Activated T-helper 1 cell treated with Interleukin-2 at 50 U/mL for 16 hours (primary cell): ENCODE measurements at regions not wholly inside any gene's neighbourhood (a gene's known extent, or its start where the extent isn't known, plus 50 kb on each side); places are given as distances from the start of the nearest gene placed in this dataset.

Source experiments
- DNase-seq: peaks from one replicate; pipeline ENCODE4 v3.0.0-alpha.2; 2020; ENCODE audit warnings: low read depth

- DNase-seq = no peak
Measured at GRCh38 chr15:45743426-45744235, 108.8 kb downstream of the SQOR start.

DNA sequence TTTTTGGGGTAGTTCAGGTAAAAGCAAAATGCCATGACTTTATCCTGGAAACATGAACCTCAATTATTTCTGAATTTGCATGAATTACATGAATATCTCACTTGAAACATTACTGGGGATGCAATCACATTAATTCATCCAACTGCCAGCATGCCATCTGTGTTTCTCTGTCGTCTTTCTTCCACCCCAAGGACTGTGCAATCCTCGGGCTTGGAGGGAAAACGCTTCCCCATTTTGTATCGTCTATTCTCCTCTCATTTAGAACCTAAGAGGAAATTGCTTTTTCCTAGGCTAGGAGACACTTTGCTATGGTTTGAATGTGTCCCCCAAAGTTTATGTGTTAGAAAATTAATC, 109.4 kb downstream of the SQOR start:
- DNase-seq = no peak

DNA sequence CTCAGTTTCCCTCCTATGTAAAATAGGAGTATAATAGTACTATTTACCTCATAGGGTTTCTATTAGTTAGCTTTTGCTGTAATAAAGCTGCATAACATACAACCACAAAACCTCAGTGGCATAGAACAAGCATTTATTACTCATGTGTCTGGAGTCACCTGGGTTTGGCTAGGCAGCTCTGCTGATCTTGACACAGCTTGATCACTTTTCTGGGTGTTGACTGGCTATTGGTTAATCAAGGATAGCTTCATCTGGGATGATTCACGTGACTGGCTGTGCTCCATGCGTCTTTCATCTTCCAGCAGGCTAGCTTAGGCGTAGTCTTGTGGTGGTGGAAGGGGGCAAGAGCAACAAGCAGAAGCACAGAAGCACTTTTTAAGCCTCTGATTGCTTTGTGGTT, 112.6 kb downstream of the SQOR start:
- DNase-seq = no peak

DNA sequence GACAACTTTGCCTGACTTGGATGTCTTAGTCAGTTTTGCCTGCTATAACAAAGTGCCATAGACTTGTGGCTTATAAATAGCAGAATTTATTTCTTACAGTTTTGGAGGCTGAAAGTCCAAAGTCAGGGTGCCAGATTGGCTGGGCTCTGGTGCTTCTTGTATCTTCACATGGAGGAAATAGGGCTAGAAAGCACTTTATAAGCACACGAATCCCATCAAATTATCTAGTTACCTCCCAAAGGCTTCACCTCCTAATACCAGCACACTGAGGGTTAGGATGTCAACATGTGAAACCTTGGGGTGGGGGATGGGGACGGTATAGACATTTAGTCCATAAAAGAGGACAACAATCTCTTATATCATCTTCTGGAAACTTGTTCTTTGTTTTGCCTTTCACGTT, 116.8 kb downstream of the SQOR start:
- no peak for DNase-seq

DNA sequence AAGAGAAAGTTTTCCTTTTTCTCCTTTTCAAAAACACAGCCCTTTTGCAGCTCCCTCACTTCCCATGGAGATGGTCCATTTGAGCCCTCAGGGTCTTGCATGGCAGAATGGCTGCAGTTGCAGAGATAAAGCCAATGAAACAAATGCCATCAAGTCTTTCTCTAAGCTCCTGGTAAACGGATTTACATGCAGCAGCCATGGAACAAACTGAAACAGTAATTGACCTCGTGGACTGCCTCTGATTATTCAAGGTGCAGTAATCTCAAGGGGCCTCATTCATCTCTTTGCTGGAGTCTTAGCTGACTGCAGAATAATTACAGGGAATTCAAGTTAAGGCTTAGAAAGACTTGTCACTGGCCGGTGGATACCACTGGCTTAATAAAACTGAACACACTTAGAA, 125.1 kb downstream of the SQOR start:
- no peak for DNase-seq

- no peak for DNase-seq
Measured at GRCh38 chr15:45762726-45763125, 127.9 kb downstream of the SQOR start.

- DNase-seq = no peak
Measured at GRCh38 chr15:45763170-45763869, 128.5 kb downstream of the SQOR start.

DNA sequence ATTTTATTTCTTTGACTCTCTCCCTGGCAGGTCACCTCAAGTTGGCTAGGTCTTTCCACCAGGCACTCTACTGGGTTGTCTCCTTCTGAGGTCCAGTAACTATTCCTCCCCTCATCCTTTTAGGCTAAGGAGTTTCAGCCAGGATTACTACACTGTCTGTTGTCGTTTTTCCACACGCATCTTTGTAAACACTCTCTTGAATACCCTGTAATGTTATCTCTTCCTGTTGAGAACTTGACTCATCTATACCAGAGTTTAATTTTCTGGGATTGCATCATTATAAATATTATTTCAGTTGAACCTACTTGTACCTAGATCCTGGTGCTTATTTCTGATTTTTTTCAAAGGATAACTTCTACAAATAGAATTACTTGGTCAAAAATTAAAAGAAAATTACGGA, 138.3 kb downstream of the SQOR start:
- DNase-seq = no peak

- no peak for DNase-seq
Measured at GRCh38 chr15:45776772-45777171, 141.9 kb downstream of the SQOR start.

GRCh38 chr15:45777781-45778180, 143.0 kb downstream of the SQOR start:
- DNase-seq = no peak

GRCh38 chr15:45780352-45780751, 145.5 kb downstream of the SQOR start:
- DNase-seq = no peak

GRCh38 chr15:45784656-45785055, 149.8 kb downstream of the SQOR start:
- no peak for DNase-seq

DNA sequence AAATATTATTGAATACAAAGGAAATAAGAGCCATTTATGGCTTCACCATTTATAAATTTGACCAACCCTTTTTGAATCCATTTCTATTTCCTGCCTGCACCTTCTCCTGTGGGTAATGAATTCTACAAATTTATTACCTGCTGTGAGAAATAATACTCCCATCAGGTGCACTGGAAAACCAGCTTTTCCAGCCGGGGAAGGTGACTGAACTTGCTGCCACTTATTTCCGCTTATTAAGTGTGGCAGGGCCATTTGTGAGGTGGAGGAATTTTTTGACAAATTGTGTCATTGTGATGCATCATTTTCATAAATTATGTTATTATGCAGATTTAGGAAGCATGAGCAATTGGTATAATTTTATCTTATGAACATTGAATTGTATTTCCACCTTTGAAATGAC, 151.1 kb downstream of the SQOR start:
- no peak for DNase-seq

DNA sequence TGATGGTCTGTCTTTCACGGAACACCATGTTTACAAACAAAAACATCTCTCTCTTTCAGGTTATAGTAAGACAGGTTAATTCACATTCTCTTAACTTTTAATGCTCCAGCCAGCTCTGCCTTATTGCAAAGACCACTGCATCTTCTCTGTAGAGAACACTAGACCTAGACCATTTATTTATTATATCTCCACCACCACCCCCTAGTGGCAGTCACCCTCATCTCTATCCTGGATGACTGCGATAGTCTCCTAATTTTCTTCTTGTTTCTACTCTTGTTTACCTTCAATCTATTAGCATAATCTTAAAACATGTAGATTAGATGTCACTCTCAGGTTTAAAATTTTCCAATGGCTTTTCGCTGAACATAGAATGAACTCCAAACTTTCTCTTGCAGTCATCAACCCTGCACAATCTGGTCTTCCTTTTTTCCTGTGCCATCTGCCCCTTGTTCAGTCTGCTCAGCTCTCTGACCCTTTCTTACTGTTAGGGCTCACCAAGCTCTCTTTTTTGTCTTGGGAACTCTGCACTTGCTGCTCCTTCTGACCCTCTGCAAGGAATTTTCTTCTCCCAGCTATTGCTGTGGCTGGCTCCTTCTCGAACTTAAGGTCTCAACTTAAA, 155.6 kb downstream of the SQOR start:
- no peak for DNase-seq

- DNase-seq = no peak
Measured at GRCh38 chr15:45794304-45794703, 159.5 kb downstream of the SQOR start.

DNA sequence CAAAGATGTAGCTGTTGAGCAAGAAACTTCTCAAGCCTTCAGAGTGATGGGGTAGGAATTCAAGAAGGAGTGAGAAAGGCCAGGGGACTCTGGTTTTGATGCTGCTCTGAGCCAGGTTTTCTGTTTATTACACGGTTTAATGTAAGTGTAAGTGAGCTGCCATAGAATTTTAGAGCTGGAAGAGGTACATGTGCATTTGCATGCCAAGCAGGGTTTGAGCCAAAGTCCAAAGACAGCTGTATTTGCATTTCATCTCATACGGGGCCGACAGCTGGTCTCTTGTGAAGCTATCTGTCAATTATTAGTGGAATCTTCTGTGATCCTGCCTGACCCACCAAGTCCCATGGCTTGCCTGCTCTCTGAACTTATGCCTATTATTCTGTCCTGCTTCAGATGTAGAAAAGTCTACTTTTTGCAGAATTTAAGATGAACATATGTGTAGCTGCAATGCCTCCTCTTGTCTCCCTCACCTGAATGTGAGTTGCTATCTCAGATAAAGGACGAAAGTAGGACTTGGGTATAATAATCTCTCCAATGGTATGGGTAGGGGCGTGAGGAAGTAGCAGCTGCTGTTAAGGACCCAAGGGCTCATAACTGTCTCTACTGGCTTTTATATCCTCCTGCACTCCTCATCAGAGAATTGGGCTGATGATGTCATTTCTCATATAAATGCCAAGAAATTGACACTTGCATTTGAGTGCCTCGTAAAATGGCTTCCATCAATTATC, 160.0 kb downstream of the SQOR start:
- DNase-seq = no peak

DNA sequence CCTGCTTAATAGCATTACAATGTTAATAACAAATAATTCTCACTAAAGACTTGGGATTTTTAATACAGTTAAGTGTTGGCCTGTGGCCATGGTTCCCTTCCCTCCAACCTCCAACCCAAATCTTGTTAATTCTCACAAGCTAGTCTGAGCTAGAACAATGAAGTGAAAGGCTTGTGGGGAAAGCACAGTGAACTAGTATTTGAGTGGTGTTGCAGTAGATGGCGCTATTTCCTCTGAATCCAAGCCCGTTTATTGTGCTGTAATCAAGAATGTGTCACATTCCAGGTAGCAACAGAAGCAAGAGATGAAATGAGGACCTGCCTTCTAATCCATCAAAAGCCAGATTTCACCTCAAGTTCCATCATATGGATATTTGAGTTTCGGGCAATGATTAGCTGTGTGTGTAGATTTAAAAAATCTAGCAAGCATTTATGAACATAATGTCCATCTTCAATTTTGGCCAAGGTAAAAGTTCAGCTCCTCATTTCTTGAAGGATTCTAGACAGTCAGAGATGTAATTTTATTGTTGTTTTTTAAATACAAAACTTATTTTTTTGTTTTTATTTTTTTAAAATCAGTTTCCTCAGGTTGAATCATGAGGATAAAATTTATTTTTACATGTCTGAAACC, 160.7 kb downstream of the SQOR start:
- no peak for DNase-seq

DNA sequence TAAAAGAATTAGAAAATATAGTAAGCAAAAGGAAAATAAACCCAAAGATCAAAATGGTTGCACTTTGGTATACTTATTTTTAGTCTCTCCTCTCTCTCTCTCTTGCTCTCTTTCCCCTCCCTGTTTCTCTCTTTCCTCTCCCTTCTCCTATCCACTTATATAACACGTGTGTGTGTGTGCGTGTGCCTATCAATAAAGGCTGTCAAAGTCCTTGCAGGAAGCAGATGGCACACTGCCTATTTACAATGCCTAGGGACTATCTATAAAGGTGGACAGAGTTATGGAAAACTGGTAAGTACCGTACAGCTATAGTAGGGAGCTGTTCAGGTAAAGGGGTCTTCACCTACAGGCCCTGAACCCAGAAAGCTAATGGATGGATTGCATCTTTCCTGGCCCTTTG, 161.6 kb downstream of the SQOR start:
- DNase-seq = no peak

- no peak for DNase-seq
Measured at GRCh38 chr15:45799508-45799907, 164.7 kb downstream of the SQOR start.

GRCh38 chr15:45801543-45801942, 166.7 kb downstream of the SQOR start:
- DNase-seq = no peak

GRCh38 chr15:45802140-45802539, 167.3 kb downstream of the SQOR start:
- DNase-seq = no peak

- no peak for DNase-seq
Measured at GRCh38 chr15:45804028-45804427, 169.2 kb downstream of the SQOR start.
